ENCODE measurements at regions not wholly inside any gene's neighbourhood (a gene's known extent, or its start where the extent isn't known, plus 50 kb on each side); places are given as distances from the start of the nearest gene placed in this dataset.

DNA sequence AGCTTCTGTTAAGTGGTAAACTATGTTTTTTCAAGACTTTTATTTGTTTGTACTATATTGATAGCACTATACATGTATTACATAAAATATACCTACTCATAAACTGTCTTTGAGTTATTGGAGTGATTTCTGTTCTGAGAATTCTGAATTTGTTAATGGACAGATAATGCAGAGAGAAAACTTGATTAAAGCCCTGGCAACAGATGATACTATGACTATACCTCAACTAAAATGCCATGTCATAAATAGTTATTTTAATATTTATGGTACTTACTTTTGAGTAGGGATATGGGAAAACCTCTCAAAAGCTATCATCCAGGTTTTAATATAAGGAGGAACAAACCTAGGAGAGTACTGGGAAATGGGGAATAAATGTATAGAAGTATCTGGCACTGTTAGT lies 947.2 kb upstream of the ARRDC3 start:
- TF ChIP-seq POLR2A (IDR thresholded peaks at IDR 0.05; ENCODE audit: extremely low read depth, insufficient read length) = no peak
- TF ChIP-seq, protein P1, sequence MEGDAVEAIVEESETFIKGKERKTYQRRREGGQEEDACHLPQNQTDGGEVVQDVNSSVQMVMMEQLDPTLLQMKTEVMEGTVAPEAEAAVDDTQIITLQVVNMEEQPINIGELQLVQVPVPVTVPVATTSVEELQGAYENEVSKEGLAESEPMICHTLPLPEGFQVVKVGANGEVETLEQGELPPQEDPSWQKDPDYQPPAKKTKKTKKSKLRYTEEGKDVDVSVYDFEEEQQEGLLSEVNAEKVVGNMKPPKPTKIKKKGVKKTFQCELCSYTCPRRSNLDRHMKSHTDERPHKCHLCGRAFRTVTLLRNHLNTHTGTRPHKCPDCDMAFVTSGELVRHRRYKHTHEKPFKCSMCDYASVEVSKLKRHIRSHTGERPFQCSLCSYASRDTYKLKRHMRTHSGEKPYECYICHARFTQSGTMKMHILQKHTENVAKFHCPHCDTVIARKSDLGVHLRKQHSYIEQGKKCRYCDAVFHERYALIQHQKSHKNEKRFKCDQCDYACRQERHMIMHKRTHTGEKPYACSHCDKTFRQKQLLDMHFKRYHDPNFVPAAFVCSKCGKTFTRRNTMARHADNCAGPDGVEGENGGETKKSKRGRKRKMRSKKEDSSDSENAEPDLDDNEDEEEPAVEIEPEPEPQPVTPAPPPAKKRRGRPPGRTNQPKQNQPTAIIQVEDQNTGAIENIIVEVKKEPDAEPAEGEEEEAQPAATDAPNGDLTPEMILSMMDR (IDR thresholded peaks at IDR 0.05; ENCODE audit: low read depth, low read length) = no peak
- TF ChIP-seq, protein P2, sequence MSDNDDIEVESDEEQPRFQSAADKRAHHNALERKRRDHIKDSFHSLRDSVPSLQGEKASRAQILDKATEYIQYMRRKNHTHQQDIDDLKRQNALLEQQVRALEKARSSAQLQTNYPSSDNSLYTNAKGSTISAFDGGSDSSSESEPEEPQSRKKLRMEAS (IDR thresholded peaks at IDR 0.05; ENCODE audit: low read depth, low read length) = no peak

Data from NB4 (cell line).